NCI-H510A (cell line): ENCODE measurements at regions not wholly inside any gene's neighbourhood (a gene's known extent, or its start where the extent isn't known, plus 50 kb on each side); places are given as distances from the start of the nearest gene placed in this dataset.

Experiments used
- DNase-seq: peaks from one replicate; lab custom pipeline; 2025; lab: John Stamatoyannopoulos, UW

- DNase-seq, result no peak
Measured at GRCh38 chr15:93158097-93158900, 69.3 kb upstream of the RGMA start.

GRCh38 chr15:93154666-93155065 lies 65.7 kb upstream of the RGMA start:
- no peak for DNase-seq

DNA sequence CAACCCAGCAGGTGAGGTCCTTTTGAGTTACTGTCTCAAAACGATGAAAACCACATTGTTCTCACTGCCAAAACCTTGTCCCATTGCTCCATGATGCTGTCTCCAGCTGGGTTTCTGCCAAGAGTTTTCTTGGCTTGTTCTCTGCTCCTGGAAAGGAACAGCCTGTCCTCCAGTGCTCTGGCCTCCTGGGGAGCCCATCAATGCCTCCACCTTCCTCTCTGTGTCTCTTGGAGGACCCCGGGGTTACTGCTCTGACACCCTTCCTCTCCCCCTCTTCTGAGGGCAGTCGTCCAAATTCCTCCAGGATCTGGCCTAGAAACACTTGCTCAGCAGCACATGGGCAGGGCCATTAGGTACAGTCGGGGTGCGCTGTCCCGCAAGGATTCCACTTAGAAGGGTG lies 63.9 kb upstream of the RGMA start:
- DNase-seq, result no peak

GRCh38 chr15:93152360-93152759 lies 63.3 kb upstream of the RGMA start:
- no peak for DNase-seq

DNA sequence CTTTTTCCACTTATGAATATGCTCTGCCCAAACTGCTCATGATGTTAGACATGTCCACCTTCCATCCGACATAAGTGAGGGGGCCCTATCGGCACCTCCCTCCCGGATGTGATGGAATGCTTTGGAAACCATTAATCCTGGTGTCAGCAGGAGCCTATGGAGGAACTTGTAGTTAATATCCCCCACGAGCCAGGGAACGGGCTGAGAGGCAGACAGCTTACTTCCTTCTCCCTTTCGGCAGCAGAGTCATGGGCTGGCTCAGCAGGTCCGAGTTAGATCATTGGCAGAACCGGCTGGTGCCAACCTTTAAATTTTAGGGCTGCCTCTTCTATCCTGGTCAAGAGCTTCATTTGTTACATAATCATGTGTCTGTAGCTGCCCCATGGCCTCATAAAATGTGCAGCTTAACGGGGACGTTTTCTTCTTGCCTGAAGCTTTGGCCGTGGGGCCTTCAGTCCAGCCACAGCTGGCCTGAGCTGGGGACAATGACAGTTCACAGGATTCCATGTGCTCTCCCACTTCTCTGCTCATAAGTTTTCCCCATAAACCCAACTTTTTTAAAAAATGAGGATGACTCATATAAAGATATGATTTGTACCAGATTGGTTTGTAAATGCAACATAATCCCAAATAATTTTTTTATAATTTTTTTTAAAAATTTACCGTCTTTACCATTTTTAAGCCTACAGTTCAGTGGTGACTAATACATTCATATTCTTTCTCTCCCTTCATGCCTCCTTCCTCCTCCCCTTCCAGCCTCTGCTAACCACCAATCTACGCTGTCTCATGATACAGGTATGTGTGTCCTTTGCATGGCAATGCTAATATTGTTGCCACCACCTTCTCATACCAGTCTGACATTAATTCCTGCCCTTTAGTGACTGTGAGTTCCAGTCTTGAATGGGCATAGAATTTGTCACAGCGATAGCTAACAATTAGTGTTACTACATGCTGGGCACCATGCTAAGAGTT lies 62.2 kb upstream of the RGMA start:
- DNase-seq, result no peak

- no peak for DNase-seq
Measured at GRCh38 chr15:93146601-93147000, 57.6 kb upstream of the RGMA start.

GRCh38 chr15:93146196-93146595 lies 57.2 kb upstream of the RGMA start:
- no peak for DNase-seq

DNA sequence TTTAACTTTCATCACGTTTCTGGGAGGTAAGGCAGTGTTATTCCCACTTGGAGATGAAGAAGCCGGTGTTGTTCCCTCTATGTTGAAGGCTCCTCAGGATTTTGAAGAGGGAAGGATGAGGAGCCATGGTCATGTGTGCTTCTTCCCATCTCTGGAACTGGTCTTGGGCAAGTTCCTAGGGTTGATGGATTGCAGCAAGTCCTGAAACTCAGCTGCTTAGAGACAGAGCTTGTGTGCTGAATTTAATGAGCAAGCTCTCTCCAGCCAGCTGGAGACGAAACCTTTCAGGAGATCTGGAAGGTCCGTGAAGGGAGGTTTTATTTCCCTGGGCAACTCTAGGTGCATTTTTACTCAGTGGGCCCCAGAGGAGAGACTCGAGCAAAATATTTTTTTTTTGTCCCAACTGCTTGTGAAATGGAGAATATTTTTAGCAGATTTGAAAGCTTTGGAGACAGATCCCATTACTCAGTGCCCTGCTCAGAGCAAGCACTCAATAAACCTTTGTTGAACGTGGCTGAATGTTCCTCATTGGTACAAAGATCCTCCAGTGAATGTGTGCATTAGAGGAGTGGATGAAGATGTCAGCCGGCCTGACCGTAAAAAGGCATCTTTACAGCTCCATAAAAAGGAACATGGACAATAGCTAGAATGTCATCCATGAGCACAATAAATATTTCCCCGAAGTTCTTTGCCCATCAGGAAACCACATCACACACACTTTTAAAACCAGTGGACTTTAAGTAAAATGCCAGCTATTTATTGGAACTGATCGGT lies 55.6 kb upstream of the RGMA start:
- DNase-seq, result no peak

DNA sequence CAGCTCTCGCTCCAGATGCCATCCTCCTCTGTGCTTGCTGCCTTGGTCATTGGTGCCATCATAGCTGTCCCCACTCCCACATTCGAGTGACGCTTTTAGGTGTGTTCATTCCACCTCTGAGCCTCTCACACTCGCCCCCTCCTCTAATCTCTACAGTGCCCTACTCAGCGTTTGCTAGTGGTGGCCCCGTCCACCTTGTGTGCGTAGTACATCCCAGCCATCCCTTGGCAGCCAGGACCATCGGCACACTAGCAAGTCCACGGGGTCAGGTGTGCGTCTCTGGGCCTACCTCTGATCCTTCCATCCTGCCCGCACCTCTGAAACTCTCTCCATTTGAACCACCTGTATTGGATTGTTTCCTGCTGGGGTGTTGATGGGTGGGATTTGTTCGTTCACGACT lies 54.2 kb upstream of the RGMA start:
- no peak for DNase-seq

- no peak for DNase-seq
Measured at GRCh38 chr15:93141371-93141794, 52.4 kb upstream of the RGMA start.

DNA sequence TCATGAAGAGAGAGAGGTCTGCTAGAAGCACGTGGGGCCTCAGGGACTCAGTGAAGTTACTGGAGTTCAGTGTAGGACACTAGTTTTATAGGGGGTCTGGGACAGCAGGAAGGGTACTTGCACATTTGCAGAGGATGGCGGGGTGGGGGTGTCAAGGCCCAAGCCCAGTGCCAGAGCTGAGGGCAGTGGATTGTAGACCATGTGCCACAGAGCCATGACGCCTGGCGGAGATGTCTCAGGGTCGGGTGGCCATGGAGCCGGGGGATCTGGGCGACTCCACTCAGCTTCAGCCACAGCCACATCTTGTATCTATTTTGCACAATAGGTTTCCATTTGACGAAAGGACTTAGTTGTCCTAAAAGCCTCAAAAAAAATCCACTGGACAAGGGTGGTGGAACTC lies 50.4 kb upstream of the RGMA start:
- DNase-seq, result no peak

DNA sequence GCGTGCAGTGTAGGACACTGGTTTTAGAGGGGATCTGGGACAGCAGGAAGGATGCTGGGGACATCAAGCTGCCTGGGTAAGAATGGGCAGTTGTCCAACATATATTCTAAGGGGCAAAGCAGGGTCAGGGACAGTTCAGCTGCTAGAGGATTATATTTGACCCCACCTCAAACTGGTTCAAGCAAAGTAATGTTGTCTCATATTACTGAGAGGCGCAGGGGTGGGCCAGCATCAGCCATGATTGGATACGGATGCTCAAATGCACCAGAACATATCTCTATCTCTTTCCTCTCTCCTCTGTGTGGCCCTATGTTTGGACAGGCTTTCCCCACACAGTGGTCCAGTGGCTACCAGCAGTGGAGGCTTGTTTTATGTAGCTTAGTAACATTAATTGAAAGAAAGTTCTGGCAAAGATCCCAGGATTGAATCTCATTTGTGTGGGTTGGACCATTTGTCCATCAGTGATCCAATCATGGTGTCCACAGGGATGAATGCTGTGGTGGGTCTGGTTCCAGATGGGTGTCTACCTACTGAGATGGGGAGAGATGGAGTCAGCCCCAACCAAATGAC lies 49.8 kb upstream of the RGMA start:
- DNase-seq, result no peak
